ENCODE measurements at regions not wholly inside any gene's neighbourhood (a gene's known extent, or its start where the extent isn't known, plus 50 kb on each side); places are given as distances from the start of the nearest gene placed in this dataset.

DNA sequence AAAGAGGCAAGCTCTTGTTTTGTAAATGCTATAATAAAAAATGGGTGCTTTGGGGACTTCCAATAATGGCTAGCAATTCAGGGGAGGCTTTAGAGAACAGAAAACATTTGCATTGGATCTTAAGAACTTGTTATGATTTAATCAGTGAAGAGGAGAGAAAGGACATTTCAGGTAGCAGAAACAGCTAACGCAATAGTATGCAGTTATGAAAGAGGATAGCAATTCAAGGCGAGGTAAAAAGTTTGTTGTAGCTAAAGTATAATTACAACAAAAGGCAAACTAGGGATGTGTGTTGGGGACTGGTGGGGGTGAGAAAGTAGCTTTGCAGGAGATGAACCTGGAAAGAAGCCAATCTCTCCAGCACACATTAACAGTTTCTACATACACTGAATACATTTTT, 558.7 kb upstream of the SEMA6D start:
- TF ChIP-seq, protein P1, sequence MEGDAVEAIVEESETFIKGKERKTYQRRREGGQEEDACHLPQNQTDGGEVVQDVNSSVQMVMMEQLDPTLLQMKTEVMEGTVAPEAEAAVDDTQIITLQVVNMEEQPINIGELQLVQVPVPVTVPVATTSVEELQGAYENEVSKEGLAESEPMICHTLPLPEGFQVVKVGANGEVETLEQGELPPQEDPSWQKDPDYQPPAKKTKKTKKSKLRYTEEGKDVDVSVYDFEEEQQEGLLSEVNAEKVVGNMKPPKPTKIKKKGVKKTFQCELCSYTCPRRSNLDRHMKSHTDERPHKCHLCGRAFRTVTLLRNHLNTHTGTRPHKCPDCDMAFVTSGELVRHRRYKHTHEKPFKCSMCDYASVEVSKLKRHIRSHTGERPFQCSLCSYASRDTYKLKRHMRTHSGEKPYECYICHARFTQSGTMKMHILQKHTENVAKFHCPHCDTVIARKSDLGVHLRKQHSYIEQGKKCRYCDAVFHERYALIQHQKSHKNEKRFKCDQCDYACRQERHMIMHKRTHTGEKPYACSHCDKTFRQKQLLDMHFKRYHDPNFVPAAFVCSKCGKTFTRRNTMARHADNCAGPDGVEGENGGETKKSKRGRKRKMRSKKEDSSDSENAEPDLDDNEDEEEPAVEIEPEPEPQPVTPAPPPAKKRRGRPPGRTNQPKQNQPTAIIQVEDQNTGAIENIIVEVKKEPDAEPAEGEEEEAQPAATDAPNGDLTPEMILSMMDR (IDR thresholded peaks at IDR 0.05): no peak
- TF ChIP-seq POLR2A (IDR thresholded peaks at IDR 0.05): no peak

Data from thyroid gland (tissue), 4 donors.